ENCODE measurements at regions not wholly inside any gene's neighbourhood (a gene's known extent, or its start where the extent isn't known, plus 50 kb on each side); places are given as distances from the start of the nearest gene placed in this dataset.

- H3K9me3 Mint-ChIP-seq (ENCODE audit: low read depth): peaks cover 3% of the 10 kb centered on the region
- no peak overlapping the region for H3K4me3 Mint-ChIP-seq (ENCODE audit: unreplicated experiment)
- H3K4me1 Mint-ChIP-seq (ENCODE audit: low read depth): peaks cover 35% of the 10 kb centered on the region
- no peak overlapping the region for H3K27ac Mint-ChIP-seq (ENCODE audit: unreplicated experiment)
- peaks cover 1% of the 10 kb centered on the region for H3K36me3 Mint-ChIP-seq (ENCODE audit: low read depth)
- no peak for TF ChIP-seq CTCF (IDR thresholded peaks at IDR 0.05)
- DNase-seq (ENCODE audit: low spot score): no peak
- peaks cover 5% of the 10 kb centered on the region for H3K27me3 Mint-ChIP-seq (ENCODE audit: low read depth)
Observed at GRCh38 chr2:19138264-19138825, 220.1 kb downstream of the OSR1 start.

- no peak overlapping the region for H3K4me3 Mint-ChIP-seq (ENCODE audit: unreplicated experiment)
- peak; percentile 52 for TF ChIP-seq CTCF (IDR thresholded peaks at IDR 0.05)
- H3K27me3 Mint-ChIP-seq (ENCODE audit: low read depth): peaks cover 7% of the 10 kb centered on the region
- H3K4me1 Mint-ChIP-seq (ENCODE audit: low read depth): peaks cover 29% of the 10 kb centered on the region
- DNase-seq (ENCODE audit: low spot score): no peak
- peaks cover 3% of the 10 kb centered on the region for H3K9me3 Mint-ChIP-seq (ENCODE audit: low read depth)
- H3K36me3 Mint-ChIP-seq (ENCODE audit: low read depth): peaks cover 1% of the 10 kb centered on the region
- H3K27ac Mint-ChIP-seq (ENCODE audit: unreplicated experiment): no peak overlapping the region
Observed at GRCh38 chr2:19137433-19137832, 221.0 kb downstream of the OSR1 start.

GRCh38 chr2:19132967-19133366 lies 225.5 kb downstream of the OSR1 start:
- H3K9me3 Mint-ChIP-seq (ENCODE audit: low read depth): peaks cover 3% of the 10 kb centered on the region
- H3K27me3 Mint-ChIP-seq (ENCODE audit: low read depth): peaks cover 8% of the 10 kb centered on the region
- no peak for TF ChIP-seq CTCF (IDR thresholded peaks at IDR 0.05)
- DNase-seq (ENCODE audit: low spot score): no peak
- H3K4me1 Mint-ChIP-seq (ENCODE audit: low read depth): peaks cover 29% of the 10 kb centered on the region
- peaks cover 1% of the 10 kb centered on the region for H3K36me3 Mint-ChIP-seq (ENCODE audit: low read depth)
- H3K27ac Mint-ChIP-seq (ENCODE audit: unreplicated experiment): no peak overlapping the region
- H3K4me3 Mint-ChIP-seq (ENCODE audit: unreplicated experiment): no peak overlapping the region

DNA sequence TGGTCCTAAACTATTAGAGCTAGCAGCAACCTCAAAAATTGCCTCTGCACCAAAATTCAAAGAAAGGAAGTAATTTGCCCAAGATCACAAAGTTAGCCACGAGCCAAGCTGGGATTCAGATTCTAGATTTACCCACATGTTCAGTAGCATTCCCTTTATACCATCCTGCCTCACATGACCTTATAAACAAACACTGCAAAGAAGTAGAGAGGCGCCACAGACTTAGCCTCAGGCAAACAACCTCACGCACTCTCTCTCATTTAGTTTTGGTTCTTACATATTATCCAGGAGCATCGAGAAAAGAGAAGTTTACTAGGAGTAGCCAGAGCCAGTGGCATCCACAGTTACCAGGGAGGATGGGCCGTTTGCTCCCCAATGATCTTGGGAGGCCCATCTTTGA lies 226.6 kb downstream of the OSR1 start:
- peaks cover 12% of the 10 kb centered on the region for H3K27me3 Mint-ChIP-seq (ENCODE audit: low read depth)
- no peak for DNase-seq (ENCODE audit: low spot score)
- H3K4me3 Mint-ChIP-seq (ENCODE audit: unreplicated experiment): no peak overlapping the region
- no peak overlapping the region for H3K27ac Mint-ChIP-seq (ENCODE audit: unreplicated experiment)
- peaks cover 22% of the 10 kb centered on the region for H3K4me1 Mint-ChIP-seq (ENCODE audit: low read depth)
- H3K36me3 Mint-ChIP-seq (ENCODE audit: low read depth): peaks cover 1% of the 10 kb centered on the region
- H3K9me3 Mint-ChIP-seq (ENCODE audit: low read depth): peaks cover 3% of the 10 kb centered on the region
- no peak for TF ChIP-seq CTCF (IDR thresholded peaks at IDR 0.05)

GRCh38 chr2:19128148-19128547 lies 230.3 kb downstream of the OSR1 start:
- peaks cover 40% of the 10 kb centered on the region for H3K4me1 Mint-ChIP-seq (ENCODE audit: low read depth)
- no peak overlapping the region for H3K27ac Mint-ChIP-seq (ENCODE audit: unreplicated experiment)
- no peaks in the 10 kb centered on the region for H3K9me3 Mint-ChIP-seq (ENCODE audit: low read depth)
- DNase-seq (ENCODE audit: low spot score): no peak
- H3K4me3 Mint-ChIP-seq (ENCODE audit: unreplicated experiment): no peak overlapping the region
- H3K27me3 Mint-ChIP-seq (ENCODE audit: low read depth): peaks cover 7% of the 10 kb centered on the region
- TF ChIP-seq CTCF (IDR thresholded peaks at IDR 0.05): no peak
- no peaks in the 10 kb centered on the region for H3K36me3 Mint-ChIP-seq (ENCODE audit: low read depth)
